SK-N-SH (cell line): ENCODE measurements at regions not wholly inside any gene's neighbourhood (a gene's known extent, or its start where the extent isn't known, plus 50 kb on each side); places are given as distances from the start of the nearest gene placed in this dataset.
"Not testable (repeated sequence)": the region's sequence is repeated elsewhere in the genome, so short reads cannot be mapped to it uniquely, and the experiment has no call there.

ENCODE experiments used
- CTCF ChIA-PET: fragments of 300-600, 350-600 bp; formaldehyde crosslinking; extraction: SDS; loops from one replicate; lab custom pipeline; 2021; lab: Yijun Ruan, JAX
- POLR2A ChIA-PET: fragments of 350-600 bp; sonication (Branson Sonifier 250); formaldehyde crosslinking; extraction: SDS; loops from one replicate; lab custom pipeline; 2020; ENCODE audit warnings: antibody characterized with exemption, inconsistent platforms; lab: Yijun Ruan, JAX
- DNase-seq: peaks from one replicate; pipeline ENCODE4 v3.0.0; 2012
- H2AFZ ChIP-seq: fragments of 200-600 bp; sonication (generic); 2 replicates; pipeline ENCODE4 v1.8.1; 2016; ENCODE audit warnings: antibody characterized with exemption, mild to moderate bottlenecking, low read depth
- H3F3A ChIP-seq: fragments of 200-600 bp; sonication (generic); replicated peaks from 2 replicates; pipeline ENCODE3; 2016; ENCODE audit warnings: antibody characterized with exemption, mild to moderate bottlenecking; ENCODE audit not compliant: insufficient read depth
- H3K27ac ChIP-seq, 2 experiments: fragments of 200-500 bp in 1 of 2; fragments of 200-600 bp in 1 of 2; sonication (Bioruptor generic) in 1 of 2; sonication (generic), shearing (Covaris generic) in 1 of 2; 2 replicates each; pipeline versions ENCODE4 v1.5.1 to v1.6.1; 2014 to 2016; ENCODE audit warnings: low read depth in 2 of 2, inconsistent platforms in 1 of 2, low read length in 1 of 2, mild to moderate bottlenecking in 1 of 2, mixed read lengths in 1 of 2
- H3K27me3 ChIP-seq: fragments of 200-600 bp; sonication (generic), shearing (Covaris generic); 2 replicates; pipeline ENCODE4 v1.6.1; 2016; ENCODE audit warnings: mixed run types; ENCODE audit not compliant: insufficient read depth
- H3K36me3 ChIP-seq, 2 experiments: fragments of 200-500 bp in 1 of 2; fragments of 200-600 bp in 1 of 2; sonication (Bioruptor generic) in 1 of 2; sonication (generic) in 1 of 2; replicated peaks in 1 of 2; 2 replicates each; pipeline versions ENCODE3 to v1.5.1; 2014 to 2016; ENCODE audit warnings: low read length in 1 of 2, mild to moderate bottlenecking in 1 of 2; ENCODE audit not compliant: insufficient read depth in 2 of 2, control insufficient read depth in 1 of 2
- H3K4me1 ChIP-seq, 2 experiments: fragments of 200-500 bp in 1 of 2; fragments of 200-600 bp in 1 of 2; sonication (Bioruptor generic) in 1 of 2; sonication (generic), shearing (Covaris generic) in 1 of 2; 2 replicates each; pipeline versions ENCODE4 v1.5.1 to v1.6.1; 2014 to 2016; ENCODE audit warnings: low read depth in 1 of 2, low read length in 1 of 2, mixed run types in 1 of 2; ENCODE audit not compliant: insufficient read depth in 2 of 2, control insufficient read depth in 1 of 2
- H3K4me2 ChIP-seq: fragments of 200-600 bp; sonication (generic), shearing (Covaris generic); 2 replicates; pipeline ENCODE4 v1.6.1; 2017; ENCODE audit warnings: mixed run types
- H3K4me3 ChIP-seq, 2 experiments: fragments of 200-500 bp in 1 of 2; fragments of 200-600 bp in 1 of 2; sonication (Bioruptor generic) in 1 of 2; sonication (generic), shearing (Covaris generic) in 1 of 2; 2 replicates each; pipeline versions ENCODE4 v1.5.1 to v1.8.1; 2014 to 2016; ENCODE audit warnings: low read depth in 2 of 2, inconsistent platforms in 1 of 2, low read length in 1 of 2, mild to moderate bottlenecking in 1 of 2, mixed read lengths in 1 of 2, moderate library complexity in 1 of 2
- H3K79me2 ChIP-seq: fragments of 200-600 bp; sonication (generic); 2 replicates; pipeline ENCODE4 v1.8.1; 2017; ENCODE audit warnings: mild to moderate bottlenecking; ENCODE audit not compliant: insufficient read depth
- H3K9ac ChIP-seq: fragments of 200-600 bp; sonication (generic); 2 replicates; pipeline ENCODE4 v1.6.1; 2017; ENCODE audit warnings: mixed run types
- H3K9me2 ChIP-seq: fragments of 200-600 bp; sonication (generic); 2 replicates; pipeline ENCODE4 v1.6.1; 2017; ENCODE audit warnings: mixed run types
- H3K9me3 ChIP-seq: fragments of 200-600 bp; sonication (generic); 2 replicates; pipeline ENCODE4 v1.6.1; 2017; ENCODE audit warnings: mixed run types, mild to moderate bottlenecking, moderate library complexity
- H4K20me1 ChIP-seq: fragments of 200-600 bp; sonication (generic); 2 replicates; pipeline ENCODE4 v1.6.1; 2017; ENCODE audit warnings: mild to moderate bottlenecking, mixed run types; ENCODE audit not compliant: insufficient read depth
- EP300 ChIP-seq, 2 experiments: IDR thresholded peaks; 2 replicates each; pipeline versions ENCODE4 v1.4.0 to v1.6.1; 2012; ENCODE audit warnings: borderline replicate concordance in 1 of 2, low read depth in 1 of 2, low read length in 1 of 2
- EZH2phosphoT487 ChIP-seq: fragments of 200-600 bp; sonication (generic); IDR thresholded peaks from 2 replicates; pipeline ENCODE4 v1.6.1; 2017; ENCODE audit warnings: low read depth, mixed run types, mild to moderate bottlenecking, antibody characterized with exemption, moderate library complexity, borderline replicate concordance
- FOXJ3 ChIP-seq: sonication (generic); formaldehyde crosslinking; IDR thresholded peaks from 2 replicates; pipeline ENCODE4 v1.5.1; 2020; ENCODE audit warnings: mild to moderate bottlenecking, missing genetic modification reagents
- FOXM1 ChIP-seq: IDR thresholded peaks from 2 replicates; pipeline ENCODE4 v1.4.0; 2012; ENCODE audit warnings: low read depth, mild to moderate bottlenecking
- JUND ChIP-seq: IDR thresholded peaks from 2 replicates; pipeline ENCODE4 v1.4.0; 2012
- MXI1 ChIP-seq: IDR thresholded peaks from 2 replicates; pipeline ENCODE4 v1.6.1; 2012; ENCODE audit warnings: mild to moderate bottlenecking, low read depth, low read length, improper control_type of control experiment
- NFIC ChIP-seq: IDR thresholded peaks from 2 replicates; pipeline ENCODE4 v1.4.0; 2012; ENCODE audit warnings: borderline replicate concordance
- NRF1 ChIP-seq: IDR thresholded peaks from 2 replicates; pipeline ENCODE4 v1.6.1; 2012; ENCODE audit warnings: low read depth, mild to moderate bottlenecking, low read length
- POLR2AphosphoS5 ChIP-seq: IDR thresholded peaks from 2 replicates; pipeline ENCODE4 v1.6.1; 2012; ENCODE audit warnings: low read depth, low read length
- SIN3A ChIP-seq: IDR thresholded peaks from 2 replicates; pipeline ENCODE4 v1.6.1; 2012; ENCODE audit warnings: low read depth, mild to moderate bottlenecking, low read length, moderate library complexity, borderline replicate concordance
- SMC3 ChIP-seq: IDR thresholded peaks from 2 replicates; pipeline ENCODE4 v1.6.1; 2012; ENCODE audit warnings: low read depth, low read length, improper control_type of control experiment
- TAF1 ChIP-seq: IDR thresholded peaks from 2 replicates; pipeline ENCODE4 v1.6.1; 2012; ENCODE audit warnings: low read depth, mild to moderate bottlenecking, low read length, moderate library complexity, borderline replicate concordance
- TCF12 ChIP-seq: IDR thresholded peaks from 2 replicates; pipeline ENCODE4 v1.4.0; 2012
- TEAD4 ChIP-seq: IDR thresholded peaks from 2 replicates; pipeline ENCODE4 v1.4.0; 2012; ENCODE audit warnings: mild to moderate bottlenecking, borderline replicate concordance; ENCODE audit not compliant: insufficient read depth
- YY1 ChIP-seq: IDR thresholded peaks from 2 replicates; pipeline ENCODE4 v1.4.0; 2012; ENCODE audit warnings: low read depth, mild to moderate bottlenecking
- WGBS: methylation state at CpG from one replicate; pipeline ENCODE4 v1.1.6; 2017; ENCODE audit warnings: low lambda C conversion rate; 5-methylcytosine and 5-hydroxymethylcytosine counted together

- Histone ChIP-seq H3K4me2 (no peak overlapping the region), H3K27me3 (peaks cover 80% of the 10 kb centered on the region), H3K9me3 (no peaks in the 10 kb centered on the region), H3K4me1 (no peaks in the 10 kb centered on the region), H2AFZ (no peak overlapping the region), H3K27ac (no peak overlapping the region), H3K79me2 (no peaks in the 10 kb centered on the region), H3F3A (no peaks in the 10 kb centered on the region), H4K20me1 (no peaks in the 10 kb centered on the region), H3K4me3 (no peak overlapping the region), H3K36me3 (no peaks in the 10 kb centered on the region), H3K9ac (no peak overlapping the region), H3K9me2 (no peaks in the 10 kb centered on the region)
- TF ChIP-seq NRF1 (no peak), TCF12 (no peak), YY1 (no peak), FOXM1 (no peak), FOXJ3 (no peak), JUND (no peak), TEAD4 (no peak), POLR2AphosphoS5 (no peak), EP300 (IDR thresholded peaks at IDR 0.05; ENCODE audit: borderline replicate concordance in 1 of 2, low read depth in 1 of 2, low read length in 1 of 2) (no peak), EZH2phosphoT487 (no peak), MXI1 (no peak), SMC3 (no peak), TAF1 (no peak), NFIC (no peak), SIN3A (no peak)
- DNase-seq, result no peak
- WGBS, result 14% methylated on average over 16 of the region's 25 CpGs
- ChIA-PET CTCF (no interaction called here), POLR2A (interaction anchor here (0.6 kb wide), 1 partner anchor 65 kb away, joined by 4 read pairs; no protein-coding TSS in a partner anchor)
Measured at GRCh38 chr19:41515015-41515652, 60.8 kb upstream of the CEACAM21 start.

- H3K27ac ChIP-seq, H3K4me2 ChIP-seq, CTCF ChIA-PET, H3K36me3 ChIP-seq, H3K4me3 ChIP-seq, POLR2A ChIA-PET, H4K20me1 ChIP-seq, H3F3A ChIP-seq, H2AFZ ChIP-seq, H3K9me2 ChIP-seq, H3K79me2 ChIP-seq, H3K4me1 ChIP-seq, DNase-seq, H3K9ac ChIP-seq, H3K9me3 ChIP-seq: not testable (repeated sequence)
- H3K27me3 ChIP-seq, result peaks cover 80% of the 10 kb centered on the region
- WGBS, result 26% methylated on average over 19 of the region's 19 CpGs
Measured at GRCh38 chr19:41516292-41517171, 59.4 kb upstream of the CEACAM21 start.
